A549 (cell line): ENCODE measurements at regions not wholly inside any gene's neighbourhood (a gene's known extent, or its start where the extent isn't known, plus 50 kb on each side); places are given as distances from the start of the nearest gene placed in this dataset.

Experiments used
- BHLHE40 ChIP-seq: IDR thresholded peaks from 2 replicates; pipeline ENCODE4 v1.6.1; 2012; ENCODE audit warnings: low read depth, low read length, inconsistent platforms
- CBX8 ChIP-seq: fragments of 200-600 bp; sonication (generic); IDR thresholded peaks from 2 replicates; pipeline ENCODE4 v1.6.1; 2016
- CHD2 ChIP-seq: fragments of 150-350 bp; IDR thresholded peaks from 2 replicates; pipeline ENCODE4 v1.6.1; 2014; ENCODE audit warnings: low read length; ENCODE audit not compliant: partially characterized antibody
- EP300 ChIP-seq, 2 experiments: fragments of >200 bp; sonication (Bioruptor Twin); formaldehyde crosslinking; IDR thresholded peaks; 2 replicates in 1 of 2; 3 replicates in 1 of 2; pipeline ENCODE4 v1.6.1; 2016 to 2017
- HOXB5 ChIP-seq: fragments of 250-450 bp; sonication (Bioruptor Pico); IDR thresholded peaks from 2 replicates; pipeline ENCODE4 v1.5.0; 2020; ENCODE audit warnings: mild to moderate bottlenecking, moderate library complexity
- KDM1A ChIP-seq: fragments of 200-600 bp; sonication (generic); IDR thresholded peaks from 2 replicates; pipeline ENCODE4 v1.6.1; 2016; ENCODE audit warnings: low read depth, mild to moderate bottlenecking
- NR3C1 ChIP-seq: fragments of >200 bp; sonication (Bioruptor Twin); formaldehyde crosslinking; IDR thresholded peaks from 3 replicates; pipeline ENCODE4 v1.6.1; 2017
- POLR2A ChIP-seq: IDR thresholded peaks from 2 replicates; pipeline ENCODE4 v1.6.1; 2012; ENCODE audit warnings: mild to moderate bottlenecking, low read length
- POLR2AphosphoS2 ChIP-seq: conservative IDR thresholded peaks from 2 replicates; pipeline ENCODE4 v1.6.1; 2012; ENCODE audit warnings: low read length, improper control_type of control experiment, inconsistent platforms
- RAD21 ChIP-seq, 2 experiments: fragments of >200 bp in 1 of 2; sonication (Bioruptor Twin) in 1 of 2; formaldehyde crosslinking in 1 of 2; IDR thresholded peaks in 1 of 2; conservative IDR thresholded peaks in 1 of 2; 2 replicates in 1 of 2; 3 replicates in 1 of 2; pipeline ENCODE4 v1.6.1; 2012 to 2018; ENCODE audit warnings: inconsistent platforms in 1 of 2
- USF2 ChIP-seq: fragments of 450-650 bp; IDR thresholded peaks from 2 replicates; pipeline ENCODE4 v1.6.1; 2014; ENCODE audit warnings: antibody characterized with exemption
- TF ChIP-seq, protein P1 (sequence below): fragments of >200 bp; sonication (Bioruptor Twin); formaldehyde crosslinking; IDR thresholded peaks from 3 replicates; pipeline ENCODE4 v1.6.1; 2016
- TF ChIP-seq, protein P2 (sequence below): fragments of >200 bp; sonication (Bioruptor Twin); formaldehyde crosslinking; IDR thresholded peaks from 3 replicates; pipeline ENCODE4 v1.5.1; 2016

DNA sequence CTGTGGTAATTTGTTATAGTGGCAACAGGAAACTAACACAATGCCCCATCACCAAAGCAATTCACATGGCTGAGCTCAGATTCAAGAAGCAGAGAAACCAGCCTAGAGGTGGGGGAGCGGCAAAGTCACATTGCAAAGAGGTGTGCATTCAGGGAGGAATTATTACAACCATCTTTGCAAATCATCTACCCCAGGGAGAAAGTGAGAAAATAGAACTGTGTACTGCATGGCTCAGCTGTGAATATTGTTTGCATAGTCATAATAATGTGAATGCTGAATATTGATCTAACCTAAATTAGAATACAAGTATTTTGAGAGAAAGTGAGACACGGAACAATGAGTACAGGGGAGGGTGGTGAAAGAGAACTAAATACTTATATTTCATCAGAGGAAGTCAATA, 387.9 kb downstream of the BCOR start:
- TF ChIP-seq, protein P1, sequence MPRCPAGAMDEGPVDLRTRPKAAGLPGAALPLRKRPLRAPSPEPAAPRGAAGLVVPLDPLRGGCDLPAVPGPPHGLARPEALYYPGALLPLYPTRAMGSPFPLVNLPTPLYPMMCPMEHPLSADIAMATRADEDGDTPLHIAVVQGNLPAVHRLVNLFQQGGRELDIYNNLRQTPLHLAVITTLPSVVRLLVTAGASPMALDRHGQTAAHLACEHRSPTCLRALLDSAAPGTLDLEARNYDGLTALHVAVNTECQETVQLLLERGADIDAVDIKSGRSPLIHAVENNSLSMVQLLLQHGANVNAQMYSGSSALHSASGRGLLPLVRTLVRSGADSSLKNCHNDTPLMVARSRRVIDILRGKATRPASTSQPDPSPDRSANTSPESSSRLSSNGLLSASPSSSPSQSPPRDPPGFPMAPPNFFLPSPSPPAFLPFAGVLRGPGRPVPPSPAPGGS, result no peak
- no peak for TF ChIP-seq HOXB5 (CRISPR knock-in tag)
- TF ChIP-seq RAD21 (conservative IDR thresholded peaks at IDR 0.05 in 1 of 2, IDR thresholded peaks at IDR 0.05 in 1 of 2), result no peak
- TF ChIP-seq, protein P2, sequence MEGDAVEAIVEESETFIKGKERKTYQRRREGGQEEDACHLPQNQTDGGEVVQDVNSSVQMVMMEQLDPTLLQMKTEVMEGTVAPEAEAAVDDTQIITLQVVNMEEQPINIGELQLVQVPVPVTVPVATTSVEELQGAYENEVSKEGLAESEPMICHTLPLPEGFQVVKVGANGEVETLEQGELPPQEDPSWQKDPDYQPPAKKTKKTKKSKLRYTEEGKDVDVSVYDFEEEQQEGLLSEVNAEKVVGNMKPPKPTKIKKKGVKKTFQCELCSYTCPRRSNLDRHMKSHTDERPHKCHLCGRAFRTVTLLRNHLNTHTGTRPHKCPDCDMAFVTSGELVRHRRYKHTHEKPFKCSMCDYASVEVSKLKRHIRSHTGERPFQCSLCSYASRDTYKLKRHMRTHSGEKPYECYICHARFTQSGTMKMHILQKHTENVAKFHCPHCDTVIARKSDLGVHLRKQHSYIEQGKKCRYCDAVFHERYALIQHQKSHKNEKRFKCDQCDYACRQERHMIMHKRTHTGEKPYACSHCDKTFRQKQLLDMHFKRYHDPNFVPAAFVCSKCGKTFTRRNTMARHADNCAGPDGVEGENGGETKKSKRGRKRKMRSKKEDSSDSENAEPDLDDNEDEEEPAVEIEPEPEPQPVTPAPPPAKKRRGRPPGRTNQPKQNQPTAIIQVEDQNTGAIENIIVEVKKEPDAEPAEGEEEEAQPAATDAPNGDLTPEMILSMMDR, result no peak
- TF ChIP-seq POLR2AphosphoS2, result no peak
- no peak for TF ChIP-seq CHD2
- no peak for TF ChIP-seq POLR2A
- TF ChIP-seq EP300 (IDR thresholded peaks at IDR 0.05), result no peak
- TF ChIP-seq CBX8, result no peak
- TF ChIP-seq KDM1A, result no peak
- no peak for TF ChIP-seq BHLHE40
- TF ChIP-seq NR3C1, result no peak
- no peak for TF ChIP-seq USF2
